Lower leg skin (tissue), 3 donors: ENCODE measurements at regions not wholly inside any gene's neighbourhood (a gene's known extent, or its start where the extent isn't known, plus 50 kb on each side); places are given as distances from the start of the nearest gene placed in this dataset.

Experiments used
- CTCF ChIP-seq, 3 donors: fragments of 450-650 bp; IDR thresholded peaks; one replicate each; pipeline ENCODE4 v1.5.1; 2016; ENCODE audit warnings: antibody characterized with exemption in 3 of 3, mild to moderate bottlenecking in 3 of 3, moderate library complexity in 2 of 3
- POLR2A ChIP-seq, 2 donors: fragments of 450-650 bp; IDR thresholded peaks; one replicate each; pipeline ENCODE4 v1.6.1; 2016 to 2017; ENCODE audit warnings: antibody characterized with exemption in 2 of 2, mild to moderate bottlenecking in 1 of 2, moderate library complexity in 1 of 2

GRCh38 chr10:108849186-108849585 lies 1074.1 kb downstream of the XPNPEP1 start:
- TF ChIP-seq POLR2A (IDR thresholded peaks at IDR 0.05) (no peak), CTCF (IDR thresholded peaks at IDR 0.05) (no peak)
